GM21717 (cell line): ENCODE measurements at regions not wholly inside any gene's neighbourhood (a gene's known extent, or its start where the extent isn't known, plus 50 kb on each side); places are given as distances from the start of the nearest gene placed in this dataset.

Experiments
- ATAC-seq: cut with Tn5 transposase; IDR thresholded peaks from one replicate; pipeline ENCODE4 v1.9.1; 2021; ENCODE audit warnings: mild to moderate bottlenecking, moderate library complexity; ENCODE audit not compliant: unreplicated experiment

DNA sequence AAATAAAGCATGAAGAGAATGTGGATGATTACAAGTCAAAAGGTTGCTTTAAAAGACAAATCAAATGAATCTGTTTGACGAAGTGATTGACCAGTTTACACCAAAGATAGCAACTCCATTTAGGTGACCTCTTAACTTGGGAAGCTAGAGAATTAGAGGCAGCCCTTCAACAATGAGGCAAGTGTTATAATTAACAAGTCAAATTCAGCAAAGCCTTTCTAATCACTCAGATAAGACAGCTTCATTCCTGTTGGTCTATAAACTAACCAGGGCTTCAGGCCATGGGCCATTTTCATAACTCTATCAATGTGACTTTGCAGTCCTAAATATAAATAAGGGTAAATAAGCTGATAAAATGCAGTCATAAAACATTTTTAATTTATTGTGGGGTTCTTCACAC lies 712.2 kb upstream of the SEMA6A start:
- no peak for ATAC-seq

- no peak for ATAC-seq
Measured at GRCh38 chr5:117271656-117272055, 697.0 kb upstream of the SEMA6A start.

DNA sequence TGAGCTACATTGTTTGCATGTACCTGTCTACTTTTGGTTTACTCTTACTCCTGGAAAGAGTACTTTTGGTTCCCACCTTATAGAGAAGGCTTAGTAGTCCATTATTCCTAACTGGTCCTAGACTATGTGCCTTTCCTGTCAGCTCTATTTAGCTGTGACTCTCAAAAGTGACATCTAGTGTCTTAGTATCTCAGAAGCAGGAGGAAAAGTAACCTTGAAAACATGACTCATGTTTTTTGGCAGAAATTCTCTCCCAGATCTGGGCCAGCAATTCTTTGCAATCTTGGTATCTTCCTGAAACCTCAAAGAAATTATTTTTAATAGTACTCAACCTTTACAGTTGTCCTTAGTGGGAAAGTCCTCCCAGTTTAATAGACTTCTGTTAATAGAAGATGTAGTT lies 691.7 kb upstream of the SEMA6A start:
- no peak for ATAC-seq

GRCh38 chr5:117263231-117263630 lies 688.6 kb upstream of the SEMA6A start:
- ATAC-seq, result no peak

GRCh38 chr5:117262572-117263131 lies 688.0 kb upstream of the SEMA6A start:
- ATAC-seq, result no peak

GRCh38 chr5:117261948-117262571 lies 687.4 kb upstream of the SEMA6A start:
- ATAC-seq, result no peak

DNA sequence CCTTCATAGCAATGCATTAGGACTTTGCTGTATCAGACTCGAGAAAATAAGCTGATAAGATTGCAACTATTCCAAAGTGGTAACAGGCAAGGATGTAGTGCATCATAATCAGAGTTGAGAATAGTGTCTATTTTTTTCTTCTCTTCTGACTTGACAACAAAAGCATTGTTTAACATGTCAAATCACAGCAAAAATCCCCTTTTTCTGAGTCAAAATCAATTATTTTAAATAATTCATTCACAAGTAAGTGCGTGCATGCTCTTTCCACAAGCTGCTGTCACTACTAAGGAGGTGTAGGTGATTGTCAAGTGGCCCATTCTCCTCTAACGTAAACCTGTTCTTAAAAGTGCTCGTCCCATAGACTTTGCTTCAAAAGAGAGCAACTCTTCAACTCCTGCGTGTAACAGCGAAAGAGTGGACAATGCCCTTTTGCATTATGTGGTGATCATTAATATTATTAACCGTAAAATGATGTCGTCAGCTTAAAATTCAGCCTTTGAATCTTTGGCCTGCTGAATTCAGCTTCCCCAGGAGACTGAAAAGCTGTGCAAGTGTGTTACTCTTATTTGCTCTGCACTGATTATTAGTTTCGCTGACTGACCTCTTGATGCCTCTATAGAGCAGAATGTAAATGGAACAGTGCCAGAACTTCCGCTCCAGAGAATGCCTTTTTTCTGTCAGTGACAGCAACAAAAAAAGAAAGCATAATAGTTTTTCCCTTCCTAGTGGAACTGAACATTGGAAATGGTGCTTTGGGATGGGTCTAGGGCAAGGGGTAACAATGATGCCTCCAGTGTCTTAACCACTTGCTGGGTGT lies 680.8 kb upstream of the SEMA6A start:
- ATAC-seq, result no peak

DNA sequence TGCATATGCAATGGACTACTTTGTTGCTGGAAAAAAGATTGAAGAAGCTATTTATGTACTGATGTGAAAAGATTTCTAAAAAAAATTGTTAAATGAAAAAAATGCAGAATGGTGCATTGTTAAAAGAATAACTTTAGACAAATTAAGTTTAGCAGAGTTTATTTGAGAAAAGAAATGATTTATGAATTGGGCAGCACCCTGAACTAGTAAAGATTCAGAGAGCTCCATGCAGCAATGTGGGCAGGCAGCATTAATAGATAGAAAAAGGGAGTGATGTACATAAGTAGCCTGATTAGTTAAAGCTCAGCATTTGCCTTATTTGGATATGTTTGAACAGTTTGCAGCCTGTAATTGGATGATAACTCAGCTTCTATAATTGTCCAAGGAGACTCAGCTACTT lies 677.9 kb upstream of the SEMA6A start:
- no peak for ATAC-seq

DNA sequence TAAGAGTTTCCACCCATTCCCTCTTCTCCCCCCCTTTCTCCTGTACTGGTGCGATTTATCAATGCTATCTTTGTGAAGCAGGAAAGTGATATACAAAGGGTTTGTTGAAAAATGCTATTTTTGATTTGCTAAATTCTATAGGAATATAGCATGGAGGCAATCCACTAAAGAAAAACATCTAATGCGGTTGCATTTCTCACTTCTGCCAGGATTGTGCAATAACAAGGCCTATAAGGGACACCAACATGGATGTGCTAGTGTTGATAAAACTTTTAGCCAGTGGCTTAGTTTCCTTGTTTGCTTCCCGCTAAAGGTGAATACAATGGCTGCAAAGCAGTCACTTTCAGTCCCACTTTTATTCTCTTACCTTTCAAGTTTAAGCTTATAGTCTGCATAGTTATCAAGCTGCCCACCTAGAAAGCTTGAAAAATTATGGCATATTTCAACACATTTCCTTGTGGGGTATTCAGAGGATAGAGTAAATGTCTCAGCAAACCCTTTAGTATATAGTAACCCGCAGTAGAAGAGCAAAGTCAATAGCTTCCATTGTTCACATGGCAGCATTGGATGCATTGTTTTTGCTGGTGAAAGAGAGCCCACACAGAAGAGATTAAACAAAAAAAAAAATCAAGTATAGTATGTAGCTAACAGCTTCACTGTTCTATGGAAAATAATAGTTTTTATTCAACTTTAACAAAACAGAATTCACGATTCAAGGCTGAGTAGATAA lies 674.6 kb upstream of the SEMA6A start:
- ATAC-seq, result no peak

GRCh38 chr5:117246424-117246823 lies 671.8 kb upstream of the SEMA6A start:
- no peak for ATAC-seq

- peak; percentile 69 for ATAC-seq
Measured at GRCh38 chr5:117245130-117245529, 670.5 kb upstream of the SEMA6A start.

- no peak for ATAC-seq
Measured at GRCh38 chr5:117242028-117242427, 667.4 kb upstream of the SEMA6A start.

GRCh38 chr5:117236941-117237340 lies 662.3 kb upstream of the SEMA6A start:
- no peak for ATAC-seq

- ATAC-seq, result no peak
Measured at GRCh38 chr5:117235786-117236185, 661.2 kb upstream of the SEMA6A start.

DNA sequence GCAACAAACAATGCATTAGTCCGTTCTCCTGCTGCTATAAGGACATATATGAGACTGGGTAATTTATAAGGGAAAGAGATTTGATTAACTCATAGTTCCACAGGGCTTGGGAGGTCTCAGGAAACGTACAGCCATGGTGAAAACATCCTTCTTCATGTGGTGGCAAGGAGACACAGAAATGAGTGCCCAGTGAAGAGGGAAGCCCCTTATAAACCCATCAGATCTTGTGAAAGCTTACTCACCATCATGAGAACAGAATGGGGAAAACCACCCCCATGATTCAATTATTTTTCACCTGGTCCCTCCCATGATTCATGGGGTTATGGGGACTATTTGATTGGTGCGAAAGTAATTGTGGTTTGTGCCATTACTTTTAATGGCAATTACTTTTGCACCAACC lies 655.8 kb upstream of the SEMA6A start:
- ATAC-seq, result no peak

DNA sequence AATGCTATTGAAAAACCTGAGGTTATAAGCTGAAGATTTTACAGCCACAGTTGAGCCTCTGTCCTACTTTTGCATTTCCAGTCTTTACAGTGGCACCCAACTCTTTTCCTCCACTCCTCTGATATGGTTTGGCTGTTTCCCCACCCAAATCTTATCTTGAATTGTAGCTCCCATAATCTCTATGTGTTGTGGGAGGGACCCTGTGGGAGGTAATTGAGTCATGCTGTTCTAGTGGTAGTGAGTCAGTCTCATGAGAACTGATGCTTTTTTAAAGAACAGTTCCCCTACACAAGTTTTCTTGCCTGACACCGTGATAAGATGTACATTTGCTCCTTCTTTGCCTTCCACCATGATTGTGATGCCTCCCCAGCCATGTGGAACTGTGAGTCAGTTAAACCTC lies 646.1 kb upstream of the SEMA6A start:
- no peak for ATAC-seq

DNA sequence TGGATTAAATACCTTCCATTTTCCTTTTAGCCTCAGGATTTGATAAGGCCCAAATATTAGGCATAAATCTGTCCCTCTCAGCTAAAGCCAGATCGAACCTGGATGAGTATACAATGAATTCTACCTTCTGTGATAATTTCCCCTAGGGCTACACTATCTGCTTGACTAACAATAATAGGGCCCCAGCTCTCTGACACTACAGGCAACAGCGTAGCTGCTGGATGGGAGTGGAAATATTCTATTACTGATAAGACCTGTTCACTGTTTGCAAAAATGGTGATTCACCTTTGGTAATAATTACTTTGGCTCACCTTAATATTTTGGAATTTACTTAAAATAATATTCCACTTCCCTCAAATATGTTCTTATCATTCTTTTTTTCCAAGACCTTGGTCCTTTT lies 644.2 kb upstream of the SEMA6A start:
- no peak for ATAC-seq

DNA sequence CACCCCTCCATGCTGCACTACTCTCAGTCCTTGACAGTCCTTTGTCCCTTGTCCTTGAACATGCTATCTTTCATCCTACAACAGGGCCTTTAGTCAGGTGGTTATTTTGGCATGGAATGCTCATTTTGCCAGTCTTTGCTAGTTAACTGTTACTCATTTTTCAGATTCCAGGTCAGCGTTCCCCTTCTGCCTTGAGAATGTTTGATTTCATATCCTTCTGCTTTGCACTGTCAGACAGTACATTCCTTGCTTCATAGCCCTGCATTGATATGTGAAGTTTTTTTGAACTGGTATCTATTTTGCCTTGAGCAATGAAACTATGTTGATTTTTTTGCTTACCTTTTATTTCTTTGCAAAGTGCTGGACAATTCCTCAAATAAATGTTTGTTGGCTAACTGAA lies 638.2 kb upstream of the SEMA6A start:
- ATAC-seq, result no peak

DNA sequence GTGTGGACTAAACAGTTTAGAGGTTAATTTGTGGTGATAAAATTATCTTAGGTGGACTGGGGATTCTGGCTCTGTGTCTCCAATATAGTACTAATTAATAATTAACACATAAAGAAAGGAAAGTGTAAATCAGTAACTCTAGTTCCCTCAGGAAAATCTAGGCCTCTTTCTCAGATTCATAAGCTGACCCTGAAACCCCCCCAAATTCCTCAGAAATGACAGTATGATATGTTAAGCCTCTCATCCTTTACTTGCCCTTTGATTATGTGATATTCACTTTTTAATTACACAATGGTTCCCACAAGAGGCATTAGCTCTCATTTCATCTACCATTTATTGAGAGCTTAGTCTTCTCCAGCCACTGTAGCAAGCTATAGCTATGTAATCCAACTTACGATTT lies 636.2 kb upstream of the SEMA6A start:
- no peak for ATAC-seq

- no peak for ATAC-seq
Measured at GRCh38 chr5:117209479-117209878, 634.9 kb upstream of the SEMA6A start.

DNA sequence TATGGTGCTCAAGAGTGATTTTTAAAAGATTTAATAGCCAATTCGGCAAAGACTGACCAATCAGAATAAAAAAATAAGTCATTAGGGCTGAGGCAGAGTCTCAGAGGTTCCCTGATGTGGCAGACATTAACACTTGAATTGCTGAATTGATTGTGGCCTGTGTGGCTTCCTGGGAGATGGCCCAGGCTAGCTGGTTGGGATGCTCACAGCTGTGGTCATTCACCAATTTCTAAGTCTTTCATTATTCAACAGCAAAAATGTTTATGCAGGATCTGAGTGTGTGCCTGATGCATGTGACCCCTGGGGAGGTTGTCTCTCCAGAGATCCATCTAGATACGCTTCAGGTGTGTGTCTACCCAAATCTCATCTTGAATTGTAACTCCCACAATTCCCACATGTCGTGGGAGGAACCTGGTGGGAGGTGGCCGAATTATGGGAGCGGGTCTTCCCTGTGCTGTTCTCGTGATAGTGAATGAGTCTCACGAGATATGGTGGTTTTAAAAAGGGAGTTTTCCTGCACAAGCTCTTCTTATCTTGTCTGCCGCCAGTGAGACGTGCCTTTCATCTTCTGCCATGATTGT lies 632.6 kb upstream of the SEMA6A start:
- ATAC-seq, result no peak
